GM13977 (cell line): ENCODE measurements at regions not wholly inside any gene's neighbourhood (a gene's known extent, or its start where the extent isn't known, plus 50 kb on each side); places are given as distances from the start of the nearest gene placed in this dataset.

Source experiments
- DNase-seq: peaks from one replicate; pipeline ENCODE4 v3.0.0; 2012; ENCODE audit warnings: low spot score
- in situ Hi-C: fragments of 300-500 bp; cut with MboI; formaldehyde crosslinking; loops from one replicate; pipeline ENCODE4 v1.12.0; 2022; ENCODE audit warnings: low sequenced_read_pairs, low pct_unique_long_range_greater_than_20kb, mixed read lengths, inconsistent platforms; ENCODE audit not compliant: unreplicated experiment
- TF ChIP-seq, protein P1 (sequence below): IDR thresholded peaks from 2 replicates; pipeline ENCODE4 v1.5.1; 2012; ENCODE audit warnings: mild to moderate bottlenecking, control low read depth; ENCODE audit not compliant: insufficient read depth; ENCODE audit errors: extremely low read depth, missing control alignments

DNA sequence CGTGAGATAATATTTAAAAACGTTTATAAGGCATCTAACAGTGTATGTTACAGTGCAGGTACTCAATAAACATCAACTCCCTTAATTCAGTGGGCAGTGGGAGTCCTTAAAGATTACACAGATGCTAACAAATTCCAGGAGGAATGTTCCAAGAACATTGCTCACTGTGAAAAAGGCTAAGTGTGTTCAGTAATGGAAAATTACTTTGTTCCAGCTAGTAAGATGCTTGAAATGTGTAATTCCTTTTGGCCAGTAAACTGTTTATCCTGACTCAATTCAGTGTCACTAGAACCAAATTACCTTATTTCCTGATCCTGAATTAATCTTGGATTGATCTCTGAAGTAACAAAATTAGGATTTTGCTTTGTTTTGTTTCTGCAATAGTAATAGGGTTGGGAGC lies 54.2 kb upstream of the SEMA6D start:
- in situ Hi-C loops = no loop called here
- TF ChIP-seq, protein P1, sequence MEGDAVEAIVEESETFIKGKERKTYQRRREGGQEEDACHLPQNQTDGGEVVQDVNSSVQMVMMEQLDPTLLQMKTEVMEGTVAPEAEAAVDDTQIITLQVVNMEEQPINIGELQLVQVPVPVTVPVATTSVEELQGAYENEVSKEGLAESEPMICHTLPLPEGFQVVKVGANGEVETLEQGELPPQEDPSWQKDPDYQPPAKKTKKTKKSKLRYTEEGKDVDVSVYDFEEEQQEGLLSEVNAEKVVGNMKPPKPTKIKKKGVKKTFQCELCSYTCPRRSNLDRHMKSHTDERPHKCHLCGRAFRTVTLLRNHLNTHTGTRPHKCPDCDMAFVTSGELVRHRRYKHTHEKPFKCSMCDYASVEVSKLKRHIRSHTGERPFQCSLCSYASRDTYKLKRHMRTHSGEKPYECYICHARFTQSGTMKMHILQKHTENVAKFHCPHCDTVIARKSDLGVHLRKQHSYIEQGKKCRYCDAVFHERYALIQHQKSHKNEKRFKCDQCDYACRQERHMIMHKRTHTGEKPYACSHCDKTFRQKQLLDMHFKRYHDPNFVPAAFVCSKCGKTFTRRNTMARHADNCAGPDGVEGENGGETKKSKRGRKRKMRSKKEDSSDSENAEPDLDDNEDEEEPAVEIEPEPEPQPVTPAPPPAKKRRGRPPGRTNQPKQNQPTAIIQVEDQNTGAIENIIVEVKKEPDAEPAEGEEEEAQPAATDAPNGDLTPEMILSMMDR = no peak
- no peak for DNase-seq
